NCI-H1417 treated with DMSO at 0.1 percent for 48 hours (cell line): ENCODE measurements at regions not wholly inside any gene's neighbourhood (a gene's known extent, or its start where the extent isn't known, plus 50 kb on each side); places are given as distances from the start of the nearest gene placed in this dataset.
A peak's percentile ranks its signal among the peaks of the same experiment; 100 is the strongest.
"Not testable (repeated sequence)": the region's sequence is repeated elsewhere in the genome, so short reads cannot be mapped to it uniquely, and the experiment has no call there.

Experiments used
- DNase-seq: peaks from one replicate; lab custom pipeline; 2025; lab: John Stamatoyannopoulos, UW

- no peak for DNase-seq
Observed at GRCh38 chr12:107590814-107591375, 94.7 kb upstream of the PWP1 start.

- DNase-seq: no peak
Observed at GRCh38 chr12:107593713-107594381, 91.8 kb upstream of the PWP1 start.

GRCh38 chr12:107594995-107595394, 90.6 kb upstream of the PWP1 start:
- DNase-seq: no peak

GRCh38 chr12:107597695-107598410, 87.7 kb upstream of the PWP1 start:
- DNase-seq: no peak

GRCh38 chr12:107598906-107599305, 86.7 kb upstream of the PWP1 start:
- DNase-seq: no peak

- no peak for DNase-seq
Observed at GRCh38 chr12:107600581-107601144, 84.9 kb upstream of the PWP1 start.

GRCh38 chr12:107602446-107602845, 83.2 kb upstream of the PWP1 start:
- no peak for DNase-seq

GRCh38 chr12:107605293-107605692, 80.3 kb upstream of the PWP1 start:
- DNase-seq: no peak

GRCh38 chr12:107607464-107608392, 77.9 kb upstream of the PWP1 start:
- DNase-seq: peak; percentile 61

GRCh38 chr12:107608779-107609178, 76.8 kb upstream of the PWP1 start:
- not testable (repeated sequence) for DNase-seq

GRCh38 chr12:107610021-107610859, 75.4 kb upstream of the PWP1 start:
- DNase-seq: no peak

- DNase-seq: no peak
Observed at GRCh38 chr12:107612508-107612907, 73.1 kb upstream of the PWP1 start.

- no peak for DNase-seq
Observed at GRCh38 chr12:107616941-107617340, 68.7 kb upstream of the PWP1 start.

- DNase-seq: no peak
Observed at GRCh38 chr12:107618106-107618505, 67.5 kb upstream of the PWP1 start.

- DNase-seq: no peak
Observed at GRCh38 chr12:107619831-107620230, 65.8 kb upstream of the PWP1 start.

GRCh38 chr12:107622001-107622400, 63.6 kb upstream of the PWP1 start:
- DNase-seq: no peak

GRCh38 chr12:107624493-107624892, 61.1 kb upstream of the PWP1 start:
- no peak for DNase-seq

GRCh38 chr12:107631715-107632114, 53.9 kb upstream of the PWP1 start:
- DNase-seq: no peak

- no peak for DNase-seq
Observed at GRCh38 chr12:107632246-107632645, 53.4 kb upstream of the PWP1 start.

- no peak for DNase-seq
Observed at GRCh38 chr12:107634530-107634929, 51.1 kb upstream of the PWP1 start.

GRCh38 chr12:107635139-107635538, 50.5 kb upstream of the PWP1 start:
- no peak for DNase-seq
